ENCODE measurements at regions not wholly inside any gene's neighbourhood (a gene's known extent, or its start where the extent isn't known, plus 50 kb on each side); places are given as distances from the start of the nearest gene placed in this dataset.

GRCh38 chr14:30431552-30431951 lies 127.4 kb upstream of the G2E3 start:
- TF ChIP-seq CTCF (IDR thresholded peaks at IDR 0.05) (no peak), POLR2A (IDR thresholded peaks at IDR 0.05) (no peak)

Measured in stomach (tissue), 4 donors.